Astrocyte (in vitro differentiated cells and primary cell): ENCODE measurements at regions not wholly inside any gene's neighbourhood (a gene's known extent, or its start where the extent isn't known, plus 50 kb on each side); places are given as distances from the start of the nearest gene placed in this dataset.

Source experiments
- DNase-seq: peaks from one replicate; pipeline ENCODE4 v3.0.0-alpha.2; 2010; ENCODE audit warnings: low read depth
- FAIRE-seq: peaks from 2 replicates; lab custom pipeline; 2011; peaks lifted over from hg19 to GRCh38; lab: Jason Lieb, UNC
- H2AFZ ChIP-seq: 2 replicates; pipeline ENCODE4 v1.6.0; 2012; ENCODE audit warnings: low read depth, low read length, inconsistent platforms
- H3K27ac ChIP-seq: 2 replicates; pipeline ENCODE4 v1.5.1; 2011; ENCODE audit warnings: low read depth, low read length, inconsistent platforms
- H3K27me3 ChIP-seq: 2 replicates; pipeline ENCODE4 v1.6.0; 2011; ENCODE audit warnings: low read length, inconsistent platforms; ENCODE audit not compliant: insufficient read depth
- H3K36me3 ChIP-seq: 2 replicates; pipeline ENCODE4 v1.5.1; 2011; ENCODE audit warnings: low read length, inconsistent platforms; ENCODE audit not compliant: insufficient read depth
- H3K4me1 ChIP-seq: 2 replicates; pipeline ENCODE4 v1.5.1; 2011; ENCODE audit warnings: low read length, inconsistent platforms; ENCODE audit not compliant: insufficient read depth
- H3K4me2 ChIP-seq: 2 replicates; pipeline ENCODE4 v1.6.0; 2012; ENCODE audit warnings: low read length, inconsistent platforms
- H3K4me3 ChIP-seq: 2 replicates; pipeline ENCODE4 v1.5.1; 2011; ENCODE audit warnings: low read depth, mild to moderate bottlenecking, low read length, inconsistent platforms; ENCODE audit not compliant: insufficient read depth
- H3K79me2 ChIP-seq: 2 replicates; pipeline ENCODE4 v1.6.0; 2012; ENCODE audit warnings: mild to moderate bottlenecking, low read length, inconsistent platforms; ENCODE audit not compliant: insufficient read depth
- H3K9ac ChIP-seq: 2 replicates; pipeline ENCODE4 v1.6.0; 2012; ENCODE audit warnings: mild to moderate bottlenecking, low read length, inconsistent platforms
- H3K9me3 ChIP-seq: 2 replicates; pipeline ENCODE4 v1.5.1; 2012; ENCODE audit warnings: low read depth, mild to moderate bottlenecking, low read length, inconsistent platforms; ENCODE audit not compliant: insufficient read depth
- H4K20me1 ChIP-seq: 2 replicates; pipeline ENCODE4 v1.6.0; 2012; ENCODE audit warnings: low read length, inconsistent platforms; ENCODE audit not compliant: insufficient read depth
- H3K27ac Mint-ChIP-seq: one replicate; pipeline ENCODE4 v1.8.0; 2021; ENCODE audit warnings: mild to moderate bottlenecking, mixed read lengths; ENCODE audit not compliant: unreplicated experiment
- H3K27me3 Mint-ChIP-seq: one replicate; pipeline ENCODE4 v1.8.0; 2021; ENCODE audit warnings: low read depth, mixed read lengths; ENCODE audit not compliant: unreplicated experiment
- H3K36me3 Mint-ChIP-seq: one replicate; pipeline ENCODE4 v1.8.0; 2021; ENCODE audit warnings: low read depth, mixed read lengths; ENCODE audit not compliant: unreplicated experiment
- H3K4me1 Mint-ChIP-seq: one replicate; pipeline ENCODE4 v1.8.0; 2021; ENCODE audit warnings: low read depth, mixed read lengths; ENCODE audit not compliant: unreplicated experiment
- H3K4me3 Mint-ChIP-seq: one replicate; pipeline ENCODE4 v1.8.0; 2021; ENCODE audit warnings: mild to moderate bottlenecking, moderate library complexity, mixed read lengths; ENCODE audit not compliant: unreplicated experiment
- H3K9me3 Mint-ChIP-seq: one replicate; pipeline ENCODE4 v1.8.0; 2021; ENCODE audit warnings: mild to moderate bottlenecking, mixed read lengths; ENCODE audit not compliant: unreplicated experiment
- CTCF ChIP-seq: IDR thresholded peaks from 2 replicates; pipeline ENCODE4 v1.5.1; 2011; ENCODE audit warnings: low read depth, mild to moderate bottlenecking, inconsistent platforms, low read length, moderate library complexity; ENCODE audit not compliant: insufficient read depth
- EZH2 ChIP-seq: IDR thresholded peaks from 2 replicates; pipeline ENCODE4 v1.6.1; 2012; ENCODE audit warnings: mild to moderate bottlenecking, low read length, inconsistent platforms; ENCODE audit not compliant: insufficient read depth

- Histone ChIP-seq H3K27me3 (no peaks in the 10 kb centered on the region), H3K27ac (no peak overlapping the region), H4K20me1 (no peaks in the 10 kb centered on the region), H3K36me3 (no peaks in the 10 kb centered on the region), H3K9ac (no peak overlapping the region), H3K9me3 (no peaks in the 10 kb centered on the region), H3K4me3 (no peak overlapping the region), H3K4me2 (no peak overlapping the region), H2AFZ (no peak overlapping the region), H3K79me2 (no peaks in the 10 kb centered on the region), H3K4me1 (no peaks in the 10 kb centered on the region)
- no peak overlapping the region for H3K27ac Mint-ChIP-seq
- FAIRE-seq (no peak), DNase-seq (no peak)
- H3K4me1 Mint-ChIP-seq, result peaks cover 2% of the 10 kb centered on the region
- no peak for TF ChIP-seq CTCF
- no peak for TF ChIP-seq EZH2
- no peaks in the 10 kb centered on the region for H3K36me3 Mint-ChIP-seq
- no peak overlapping the region for H3K4me3 Mint-ChIP-seq
- H3K27me3 Mint-ChIP-seq, result no peaks in the 10 kb centered on the region
- no peaks in the 10 kb centered on the region for H3K9me3 Mint-ChIP-seq
Observed at GRCh38 chr18:53753601-53754000, 470.9 kb downstream of the MBD2 start.

DNA sequence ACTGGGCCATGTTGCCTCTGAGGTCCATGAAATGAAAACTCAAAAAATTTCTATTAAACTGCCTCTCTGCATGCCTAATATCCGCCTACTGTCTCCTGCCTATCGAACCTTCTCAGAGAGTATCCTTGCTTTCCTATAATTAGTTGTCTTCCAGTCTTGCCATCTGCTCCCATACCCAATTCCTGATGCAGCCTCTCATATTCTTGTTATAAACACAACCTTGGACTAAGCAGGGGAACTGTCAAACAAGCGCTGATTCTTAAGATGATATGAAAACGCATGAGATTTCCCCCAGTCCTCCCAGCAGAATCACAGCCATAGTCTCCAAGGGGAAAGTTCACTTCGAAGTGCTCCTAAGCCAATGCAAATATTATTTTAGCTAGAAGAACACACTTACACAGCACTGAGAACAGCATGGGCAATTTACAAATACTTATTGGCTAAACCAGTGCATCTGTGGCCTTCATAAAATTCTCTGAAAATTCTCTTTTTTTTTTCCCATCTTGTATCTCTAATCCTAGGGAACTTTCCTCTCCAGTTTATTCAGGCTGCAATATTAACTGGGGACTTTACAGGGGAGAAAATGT, 471.6 kb downstream of the MBD2 start:
- H3K36me3 Mint-ChIP-seq, result no peaks in the 10 kb centered on the region
- Histone ChIP-seq H3K4me3 (no peak overlapping the region), H3K9ac (no peak overlapping the region), H2AFZ (no peak overlapping the region), H4K20me1 (no peaks in the 10 kb centered on the region), H3K36me3 (no peaks in the 10 kb centered on the region), H3K79me2 (no peaks in the 10 kb centered on the region), H3K4me2 (no peak overlapping the region), H3K27me3 (no peaks in the 10 kb centered on the region), H3K27ac (no peak overlapping the region), H3K9me3 (no peaks in the 10 kb centered on the region), H3K4me1 (no peaks in the 10 kb centered on the region)
- H3K9me3 Mint-ChIP-seq, result no peaks in the 10 kb centered on the region
- DNase-seq (no peak), FAIRE-seq (no peak)
- peaks cover 2% of the 10 kb centered on the region for H3K4me1 Mint-ChIP-seq
- no peaks in the 10 kb centered on the region for H3K27me3 Mint-ChIP-seq
- H3K27ac Mint-ChIP-seq, result no peak overlapping the region
- TF ChIP-seq CTCF (no peak), EZH2 (no peak)
- H3K4me3 Mint-ChIP-seq, result no peak overlapping the region

DNA sequence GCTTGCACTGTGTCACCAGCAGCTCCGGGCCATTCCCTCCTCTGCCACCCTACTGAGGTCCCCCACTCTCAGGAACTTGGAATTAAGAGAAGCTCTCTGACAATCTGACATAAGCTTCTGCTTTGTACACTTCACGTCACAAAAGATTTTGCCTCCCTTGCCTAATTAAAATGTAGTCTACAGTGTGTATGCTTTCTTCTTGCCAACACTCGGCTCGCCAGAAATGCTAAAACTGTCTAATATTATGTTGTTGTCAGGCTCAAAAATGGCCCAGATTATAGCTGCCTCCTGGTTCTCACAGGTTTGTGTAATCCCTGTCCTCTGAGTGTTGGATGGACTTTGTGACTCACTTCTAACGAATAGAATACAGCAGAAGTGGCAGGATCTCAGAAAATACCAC, 474.7 kb downstream of the MBD2 start:
- Mint-ChIP-seq H3K4me1 (no peaks in the 10 kb centered on the region), H3K36me3 (no peaks in the 10 kb centered on the region), H3K27ac (no peak overlapping the region), H3K9me3 (no peaks in the 10 kb centered on the region), H3K27me3 (no peaks in the 10 kb centered on the region), H3K4me3 (no peak overlapping the region)
- Histone ChIP-seq H3K27ac (no peak overlapping the region), H3K4me2 (no peak overlapping the region), H3K36me3 (no peaks in the 10 kb centered on the region), H3K9me3 (no peaks in the 10 kb centered on the region), H3K79me2 (no peaks in the 10 kb centered on the region), H3K9ac (no peak overlapping the region), H3K27me3 (no peaks in the 10 kb centered on the region), H2AFZ (no peak overlapping the region), H4K20me1 (no peaks in the 10 kb centered on the region), H3K4me3 (no peak overlapping the region), H3K4me1 (no peaks in the 10 kb centered on the region)
- no peak for TF ChIP-seq CTCF
- no peak for TF ChIP-seq EZH2
- FAIRE-seq (no peak), DNase-seq (no peak)
